H9 (cell line): ENCODE measurements at regions not wholly inside any gene's neighbourhood (a gene's known extent, or its start where the extent isn't known, plus 50 kb on each side); places are given as distances from the start of the nearest gene placed in this dataset.

Experiments
- DNase-seq: peaks from one replicate; pipeline ENCODE4 v3.0.0-alpha.2; 2017
- H2AFZ ChIP-seq: one replicate; pipeline ENCODE4 v1.6.1; 2013; ENCODE audit warnings: mild to moderate bottlenecking, low read length, control low read depth, moderate library complexity
- H2AK5ac ChIP-seq: 2 replicates; pipeline ENCODE4 v1.6.1; 2013; ENCODE audit warnings: low read length, control low read depth, mixed read lengths; ENCODE audit not compliant: insufficient read length
- H2BK120ac ChIP-seq: one replicate; pipeline ENCODE4 v1.6.1; 2013; ENCODE audit warnings: low read depth, mild to moderate bottlenecking, low read length, control low read depth, inconsistent platforms; ENCODE audit not compliant: poor library complexity, severe bottlenecking
- H2BK12ac ChIP-seq: 2 replicates; pipeline ENCODE4 v1.6.1; 2013; ENCODE audit warnings: low read length, control low read depth, mixed read lengths, low read depth; ENCODE audit not compliant: insufficient read length
- H2BK15ac ChIP-seq: 2 replicates; pipeline ENCODE4 v1.6.1; 2013; ENCODE audit warnings: low read depth, low read length, control low read depth
- H2BK20ac ChIP-seq: one replicate; pipeline ENCODE4 v1.6.1; 2013; ENCODE audit warnings: low read depth, mild to moderate bottlenecking, low read length, control low read depth, inconsistent platforms; ENCODE audit not compliant: poor library complexity, severe bottlenecking
- H2BK5ac ChIP-seq: 2 replicates; pipeline ENCODE4 v1.6.1; 2013; ENCODE audit warnings: low read length, control low read depth, mixed read lengths; ENCODE audit not compliant: insufficient read length
- H3K14ac ChIP-seq: 2 replicates; pipeline ENCODE4 v1.6.1; 2013; ENCODE audit warnings: low read length, control low read depth; ENCODE audit not compliant: insufficient read depth
- H3K18ac ChIP-seq: 2 replicates; pipeline ENCODE4 v1.6.1; 2013; ENCODE audit warnings: low read depth, mild to moderate bottlenecking, mixed read lengths, low read length, control low read depth; ENCODE audit not compliant: insufficient read length
- H3K23ac ChIP-seq: 2 replicates; pipeline ENCODE4 v1.6.1; 2013; ENCODE audit warnings: low read length, control low read depth, mixed read lengths, low read depth; ENCODE audit not compliant: insufficient read length
- H3K23me2 ChIP-seq: 2 replicates; pipeline ENCODE4 v1.6.1; 2013; ENCODE audit warnings: low read depth, mild to moderate bottlenecking, mixed read lengths, low read length, control low read depth; ENCODE audit not compliant: insufficient read length, poor library complexity, severe bottlenecking
- H3K27ac ChIP-seq: 2 replicates; pipeline ENCODE4 v1.5.1; 2013; ENCODE audit warnings: low read length, control low read depth, mixed read lengths, low read depth; ENCODE audit not compliant: insufficient read length
- H3K27me3 ChIP-seq: 2 replicates; pipeline ENCODE4 v1.6.1; 2013; ENCODE audit warnings: low read length, control low read depth, inconsistent platforms; ENCODE audit not compliant: insufficient read depth
- H3K4ac ChIP-seq: 2 replicates; pipeline ENCODE4 v1.6.1; 2013; ENCODE audit warnings: low read depth, mild to moderate bottlenecking, control low read depth, inconsistent platforms, low read length, moderate library complexity
- H3K4me1 ChIP-seq: 2 replicates; pipeline ENCODE4 v1.6.1; 2013; ENCODE audit warnings: low read length, control low read depth, inconsistent platforms; ENCODE audit not compliant: insufficient read depth
- H3K4me2 ChIP-seq: 2 replicates; pipeline ENCODE4 v1.6.1; 2013; ENCODE audit warnings: low read length, control low read depth, mixed read lengths; ENCODE audit not compliant: insufficient read length, insufficient read depth
- H3K56ac ChIP-seq: 2 replicates; pipeline ENCODE4 v1.6.1; 2013; ENCODE audit warnings: low read depth, mild to moderate bottlenecking, mixed read lengths, low read length, control low read depth; ENCODE audit not compliant: insufficient read length
- H3K79me1 ChIP-seq: 2 replicates; pipeline ENCODE4 v1.6.1; 2013; ENCODE audit warnings: low read depth, mild to moderate bottlenecking, moderate library complexity, low read length, control low read depth, inconsistent platforms; ENCODE audit not compliant: insufficient read depth, poor library complexity, severe bottlenecking
- H3K79me2 ChIP-seq: 2 replicates; pipeline ENCODE4 v1.6.1; 2013; ENCODE audit warnings: low read length, control low read depth, inconsistent platforms; ENCODE audit not compliant: insufficient read depth
- H3K9ac ChIP-seq: 2 replicates; pipeline ENCODE4 v1.6.1; 2013; ENCODE audit warnings: low read length, control low read depth, mixed read lengths; ENCODE audit not compliant: insufficient read length; ENCODE audit errors: extremely low read depth
- H3K9me3 ChIP-seq: one replicate; pipeline ENCODE4 v1.6.1; 2013; ENCODE audit warnings: low read depth, low read length, inconsistent platforms; ENCODE audit not compliant: control insufficient read depth
- H3T11ph ChIP-seq: one replicate; pipeline ENCODE4 v1.6.1; 2013; ENCODE audit warnings: mild to moderate bottlenecking, low read length, control low read depth, inconsistent platforms
- H4K20me1 ChIP-seq: one replicate; pipeline ENCODE4 v1.6.1; 2013; ENCODE audit not compliant: control insufficient read depth, insufficient read length, insufficient read depth
- H4K5ac ChIP-seq: 2 replicates; pipeline ENCODE4 v1.6.1; 2013; ENCODE audit warnings: low read depth, mild to moderate bottlenecking, mixed read lengths, low read length, control low read depth; ENCODE audit not compliant: insufficient read length
- H4K8ac ChIP-seq: replicated peaks from 2 replicates; pipeline ENCODE4 v1.6.1; 2013; ENCODE audit warnings: low read length, control low read depth, mixed read lengths, low read depth; ENCODE audit not compliant: insufficient read length
- H4K91ac ChIP-seq: 2 replicates; pipeline ENCODE4 v1.6.1; 2013; ENCODE audit warnings: low read depth, mild to moderate bottlenecking, moderate library complexity, mixed read lengths, low read length, control low read depth; ENCODE audit not compliant: insufficient read length
- H3K27ac Mint-ChIP-seq, 3 experiments: 2 replicates in 2 of 3; 3 replicates in 1 of 3; pipeline ENCODE4 v1.8.0; 2020 to 2021; ENCODE audit warnings: mixed read lengths in 3 of 3, mild to moderate bottlenecking in 1 of 3, moderate library complexity in 1 of 3
- H3K27me3 Mint-ChIP-seq: 2 replicates; pipeline ENCODE4 v1.8.0; 2021; ENCODE audit warnings: low read depth, mild to moderate bottlenecking, moderate library complexity, mixed read lengths
- H3K36me3 Mint-ChIP-seq, 3 experiments: 2 replicates in 2 of 3; 3 replicates in 1 of 3; pipeline ENCODE4 v1.8.0; 2020 to 2021; ENCODE audit warnings: low read depth in 3 of 3, mixed read lengths in 3 of 3; ENCODE audit not compliant: insufficient read depth in 1 of 3
- H3K4me1 Mint-ChIP-seq, 2 experiments: 2 replicates each; pipeline ENCODE4 v1.8.0; 2020; ENCODE audit warnings: mixed read lengths in 2 of 2
- H3K4me3 Mint-ChIP-seq, 2 experiments: 2 replicates in 1 of 2; 3 replicates in 1 of 2; pipeline ENCODE4 v1.8.0; 2020 to 2021; ENCODE audit warnings: mild to moderate bottlenecking in 2 of 2, mixed read lengths in 2 of 2, moderate library complexity in 1 of 2
- H3K9me3 Mint-ChIP-seq, 2 experiments: 2 replicates in 1 of 2; 3 replicates in 1 of 2; pipeline ENCODE4 v1.8.0; 2020; ENCODE audit warnings: mild to moderate bottlenecking in 2 of 2, mixed read lengths in 2 of 2, moderate library complexity in 1 of 2
- WGBS: extraction: QIAGEN DNeasy Blood & Tissue Kit; methylation state at CpG from one replicate; pipeline ENCODE4 v1.1.7; 2013; ENCODE audit warnings: missing lambda C conversion rate, low lambda C conversion rate, mixed read lengths; ENCODE audit not compliant: insufficient read length; ENCODE audit errors: extremely low coverage; 5-methylcytosine and 5-hydroxymethylcytosine counted together
- TF ChIP-seq, protein P1 (sequence below): fragments of 200-600 bp; sonication (generic); conservative IDR thresholded peaks from 3 replicates; pipeline ENCODE4 v1.8.0; 2021; ENCODE audit warnings: antibody characterized with exemption, mild to moderate bottlenecking

DNA sequence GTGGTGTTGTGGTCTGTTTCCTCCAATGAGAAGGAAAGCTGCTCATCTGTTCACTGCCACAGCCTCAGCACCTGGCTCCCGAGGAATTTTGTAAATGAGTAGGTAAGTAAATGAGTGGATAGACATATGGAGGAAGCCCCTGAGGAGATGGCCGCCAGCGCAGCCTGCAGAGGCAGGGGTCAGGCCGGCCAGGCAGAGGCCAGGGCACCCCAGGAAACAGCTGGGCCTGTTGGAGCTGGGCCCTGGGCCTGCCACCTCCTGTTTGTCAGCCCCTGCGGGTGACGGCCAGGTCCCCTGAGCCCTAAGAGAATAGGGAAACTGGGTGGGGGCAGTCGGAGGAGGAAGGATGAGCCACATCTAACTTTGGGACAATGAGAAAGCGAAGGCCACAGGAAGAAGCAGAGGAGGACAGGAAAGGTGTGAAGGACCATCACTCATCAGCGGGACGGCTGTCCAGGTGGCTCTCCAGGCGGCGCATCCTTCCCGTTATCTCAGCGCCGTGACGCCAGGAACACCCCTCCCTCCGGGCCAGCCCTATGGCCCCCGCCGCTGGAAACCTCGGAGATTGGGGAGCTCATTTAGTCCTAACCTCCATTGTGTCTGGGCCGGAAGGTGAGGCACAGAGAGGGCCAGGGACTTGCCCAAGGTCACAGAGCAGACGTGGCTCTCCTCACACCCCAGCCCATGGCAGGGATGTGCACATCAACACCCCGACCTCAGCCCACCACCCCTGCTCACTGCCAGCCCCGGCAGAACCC, 142.3 kb upstream of the UNC5B start:
- Histone ChIP-seq H4K8ac (no peak overlapping the region), H2AK5ac (no peak overlapping the region), H3K79me2 (no peaks in the 10 kb centered on the region), H3T11ph (no peak overlapping the region), H3K27ac (no peak overlapping the region), H3K14ac (no peak overlapping the region), H3K9me3 (no peaks in the 10 kb centered on the region), H3K27me3 (no peaks in the 10 kb centered on the region), H3K23me2 (no peaks in the 10 kb centered on the region), H3K18ac (no peak overlapping the region), H2AFZ (no peak overlapping the region), H2BK15ac (no peak overlapping the region), H3K79me1 (no peaks in the 10 kb centered on the region), H2BK5ac (no peak overlapping the region), H4K20me1 (no peaks in the 10 kb centered on the region), H3K4me1 (peaks cover 2% of the 10 kb centered on the region; the same call in 1 of the 2 replicates), H4K5ac (no peak overlapping the region), H3K4me2 (no peak overlapping the region), H3K4ac (no peak overlapping the region), H2BK12ac (no peak overlapping the region), H2BK20ac (no peak overlapping the region), H3K56ac (no peak overlapping the region), H4K91ac (no peak overlapping the region), H3K9ac (no peak overlapping the region), H3K23ac (no peak overlapping the region), H2BK120ac (no peak overlapping the region)
- no peak for DNase-seq
- H3K9me3 Mint-ChIP-seq: no peaks in the 10 kb centered on the region
- TF ChIP-seq, protein P1, sequence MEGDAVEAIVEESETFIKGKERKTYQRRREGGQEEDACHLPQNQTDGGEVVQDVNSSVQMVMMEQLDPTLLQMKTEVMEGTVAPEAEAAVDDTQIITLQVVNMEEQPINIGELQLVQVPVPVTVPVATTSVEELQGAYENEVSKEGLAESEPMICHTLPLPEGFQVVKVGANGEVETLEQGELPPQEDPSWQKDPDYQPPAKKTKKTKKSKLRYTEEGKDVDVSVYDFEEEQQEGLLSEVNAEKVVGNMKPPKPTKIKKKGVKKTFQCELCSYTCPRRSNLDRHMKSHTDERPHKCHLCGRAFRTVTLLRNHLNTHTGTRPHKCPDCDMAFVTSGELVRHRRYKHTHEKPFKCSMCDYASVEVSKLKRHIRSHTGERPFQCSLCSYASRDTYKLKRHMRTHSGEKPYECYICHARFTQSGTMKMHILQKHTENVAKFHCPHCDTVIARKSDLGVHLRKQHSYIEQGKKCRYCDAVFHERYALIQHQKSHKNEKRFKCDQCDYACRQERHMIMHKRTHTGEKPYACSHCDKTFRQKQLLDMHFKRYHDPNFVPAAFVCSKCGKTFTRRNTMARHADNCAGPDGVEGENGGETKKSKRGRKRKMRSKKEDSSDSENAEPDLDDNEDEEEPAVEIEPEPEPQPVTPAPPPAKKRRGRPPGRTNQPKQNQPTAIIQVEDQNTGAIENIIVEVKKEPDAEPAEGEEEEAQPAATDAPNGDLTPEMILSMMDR: no peak
- no peak overlapping the region for H3K4me3 Mint-ChIP-seq
- H3K36me3 Mint-ChIP-seq: no peaks in the 10 kb centered on the region; a peak in 1 of 7 replicates
- peaks cover 11 to 18% of the 10 kb centered on the region in 2 experiments for H3K4me1 Mint-ChIP-seq
- H3K27me3 Mint-ChIP-seq: peaks cover 12% of the 10 kb centered on the region
- H3K27ac Mint-ChIP-seq: peak overlapping the region in 1 of 3 experiments; percentile 14; a peak in 1 of 7 replicates
- WGBS: no CpG with 5 or more reads among the region's 24 CpGs
